Esophagus muscularis mucosa (tissue), 3 donors: ENCODE measurements at regions not wholly inside any gene's neighbourhood (a gene's known extent, or its start where the extent isn't known, plus 50 kb on each side); places are given as distances from the start of the nearest gene placed in this dataset.

Source experiments
- POLR2AphosphoS5 ChIP-seq, 2 donors: sonication (generic); formaldehyde crosslinking; IDR thresholded peaks; one replicate each; pipeline ENCODE4 v1.6.1; 2017; ENCODE audit warnings: antibody characterized with exemption in 2 of 2
- TF ChIP-seq, protein P1 (sequence below), 3 experiments: fragments of 200-600 bp in 2 of 3; fragments of 450-650 bp in 1 of 3; sonication (generic) in 2 of 3; IDR thresholded peaks; one replicate each; pipeline ENCODE4 v1.5.1; 2017 to 2019; ENCODE audit warnings: antibody characterized with exemption in 3 of 3, mild to moderate bottlenecking in 2 of 3, moderate library complexity in 1 of 3

DNA sequence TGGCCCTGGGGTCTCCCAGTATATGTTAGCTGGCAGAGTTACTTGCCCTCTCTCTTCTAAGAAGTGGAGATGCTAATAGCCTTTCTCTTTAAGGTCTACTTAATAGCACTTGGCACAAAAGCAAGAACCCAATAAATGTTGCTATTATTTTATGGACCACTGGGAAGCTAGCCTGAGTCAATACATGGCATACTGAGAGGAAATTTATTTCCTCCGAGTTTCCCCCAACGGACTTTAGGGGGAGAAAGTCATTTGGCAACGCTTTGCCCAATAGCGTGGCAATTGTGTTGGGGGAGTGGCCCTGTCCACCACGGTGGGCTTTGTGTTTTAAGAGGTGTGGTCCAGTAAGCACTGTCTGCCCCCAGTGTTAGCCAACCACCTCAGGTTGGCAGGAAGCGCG is 87.4 kb upstream of the SMNDC1 start:
- TF ChIP-seq, protein P1, sequence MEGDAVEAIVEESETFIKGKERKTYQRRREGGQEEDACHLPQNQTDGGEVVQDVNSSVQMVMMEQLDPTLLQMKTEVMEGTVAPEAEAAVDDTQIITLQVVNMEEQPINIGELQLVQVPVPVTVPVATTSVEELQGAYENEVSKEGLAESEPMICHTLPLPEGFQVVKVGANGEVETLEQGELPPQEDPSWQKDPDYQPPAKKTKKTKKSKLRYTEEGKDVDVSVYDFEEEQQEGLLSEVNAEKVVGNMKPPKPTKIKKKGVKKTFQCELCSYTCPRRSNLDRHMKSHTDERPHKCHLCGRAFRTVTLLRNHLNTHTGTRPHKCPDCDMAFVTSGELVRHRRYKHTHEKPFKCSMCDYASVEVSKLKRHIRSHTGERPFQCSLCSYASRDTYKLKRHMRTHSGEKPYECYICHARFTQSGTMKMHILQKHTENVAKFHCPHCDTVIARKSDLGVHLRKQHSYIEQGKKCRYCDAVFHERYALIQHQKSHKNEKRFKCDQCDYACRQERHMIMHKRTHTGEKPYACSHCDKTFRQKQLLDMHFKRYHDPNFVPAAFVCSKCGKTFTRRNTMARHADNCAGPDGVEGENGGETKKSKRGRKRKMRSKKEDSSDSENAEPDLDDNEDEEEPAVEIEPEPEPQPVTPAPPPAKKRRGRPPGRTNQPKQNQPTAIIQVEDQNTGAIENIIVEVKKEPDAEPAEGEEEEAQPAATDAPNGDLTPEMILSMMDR (IDR thresholded peaks at IDR 0.05): no peak
- TF ChIP-seq POLR2AphosphoS5 (IDR thresholded peaks at IDR 0.05): no peak
